HG03097 (cell line): ENCODE measurements at regions not wholly inside any gene's neighbourhood (a gene's known extent, or its start where the extent isn't known, plus 50 kb on each side); places are given as distances from the start of the nearest gene placed in this dataset.
"Not testable (repeated sequence)": the region's sequence is repeated elsewhere in the genome, so short reads cannot be mapped to it uniquely, and the experiment has no call there.

Source experiments
- ATAC-seq: cut with Tn5 transposase; IDR thresholded peaks from one replicate; pipeline ENCODE4 v1.9.1; 2021; ENCODE audit not compliant: unreplicated experiment, low FRiP score

DNA sequence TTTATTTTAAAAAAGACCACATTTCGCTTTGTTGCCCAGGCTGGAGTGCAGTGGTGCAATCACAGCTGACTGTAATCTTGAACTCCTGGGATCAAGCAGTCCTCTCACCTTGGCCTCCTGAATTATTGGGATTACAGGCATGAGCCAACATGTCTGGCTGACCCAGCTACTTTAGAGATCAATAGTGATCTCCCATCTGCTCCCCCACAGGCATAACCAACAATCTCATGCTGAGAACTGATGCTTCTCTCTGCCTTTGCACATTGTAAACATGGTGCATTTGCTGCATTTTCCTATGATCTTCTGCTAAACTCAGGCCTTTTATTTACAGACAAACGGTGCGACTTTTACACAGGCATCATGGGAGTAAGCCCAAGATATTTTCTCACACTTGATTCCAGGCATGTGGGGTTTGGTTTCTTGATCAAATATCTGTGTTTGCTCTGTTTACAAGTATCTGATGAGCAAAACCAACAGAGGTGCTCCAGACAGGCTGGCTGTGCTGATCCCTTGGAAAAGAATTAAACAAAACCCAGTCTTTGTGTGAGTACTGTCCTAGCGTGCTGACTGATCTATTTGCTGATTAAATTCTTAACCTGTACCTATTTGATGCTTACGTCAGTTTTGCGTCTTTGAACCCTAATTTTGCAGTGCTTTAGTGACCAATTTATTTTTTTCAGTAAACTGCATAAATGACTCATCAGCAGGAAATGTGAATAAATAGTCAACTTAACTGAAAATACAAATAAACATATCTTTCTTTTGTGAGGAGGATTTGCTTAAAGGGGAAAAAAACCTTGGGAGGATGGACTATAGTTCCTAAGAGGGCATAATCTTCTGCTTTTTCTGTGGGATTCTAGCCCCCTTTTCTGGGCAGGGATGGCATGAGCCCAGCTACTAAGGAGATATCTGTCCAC is 191.7 kb upstream of the NR3C1 start:
- no peak for ATAC-seq

GRCh38 chr5:143593723-143594122 is 190.2 kb upstream of the NR3C1 start:
- no peak for ATAC-seq

- peak; percentile 70 for ATAC-seq
These were observed 189.2 kb upstream of the NR3C1 start for GRCh38 chr5:143592648-143593047.

DNA sequence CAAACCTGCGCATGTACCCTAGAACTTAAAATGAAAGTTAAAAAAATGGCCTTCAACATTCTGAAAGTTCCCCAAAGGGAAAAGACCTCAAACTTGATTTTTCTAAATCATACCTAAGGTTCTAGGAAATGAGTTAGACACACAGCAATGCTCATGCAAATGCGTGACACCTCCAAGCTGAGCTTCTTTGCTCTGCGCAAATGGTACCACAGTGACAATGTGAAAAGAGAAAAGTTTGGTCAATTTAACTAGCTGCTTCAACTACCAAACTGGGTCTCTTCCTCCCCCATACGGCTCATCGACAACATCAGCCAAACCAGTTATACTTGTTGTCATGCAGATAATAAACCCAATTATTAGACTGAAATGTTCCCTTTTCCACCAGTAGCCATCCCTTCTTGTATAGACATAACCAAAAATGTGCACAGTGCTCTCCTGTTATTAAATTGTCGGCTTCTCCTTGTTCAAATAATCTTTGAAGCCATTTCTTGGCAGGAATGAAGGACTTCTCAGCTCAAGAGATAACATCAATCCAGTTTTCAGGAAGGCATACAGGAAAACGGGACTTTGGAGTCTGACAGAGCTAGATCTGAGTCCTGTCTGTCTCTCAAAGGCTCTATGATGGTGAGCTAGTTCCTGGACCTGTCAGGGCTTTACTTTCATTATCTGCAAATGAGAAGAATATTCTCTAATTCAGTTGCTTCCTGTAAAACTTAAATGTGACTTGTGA is 185.6 kb upstream of the NR3C1 start:
- no peak for ATAC-seq

GRCh38 chr5:143588121-143588520 is 184.6 kb upstream of the NR3C1 start:
- ATAC-seq = not testable (repeated sequence)

GRCh38 chr5:143586781-143587362 is 183.4 kb upstream of the NR3C1 start:
- no peak for ATAC-seq

DNA sequence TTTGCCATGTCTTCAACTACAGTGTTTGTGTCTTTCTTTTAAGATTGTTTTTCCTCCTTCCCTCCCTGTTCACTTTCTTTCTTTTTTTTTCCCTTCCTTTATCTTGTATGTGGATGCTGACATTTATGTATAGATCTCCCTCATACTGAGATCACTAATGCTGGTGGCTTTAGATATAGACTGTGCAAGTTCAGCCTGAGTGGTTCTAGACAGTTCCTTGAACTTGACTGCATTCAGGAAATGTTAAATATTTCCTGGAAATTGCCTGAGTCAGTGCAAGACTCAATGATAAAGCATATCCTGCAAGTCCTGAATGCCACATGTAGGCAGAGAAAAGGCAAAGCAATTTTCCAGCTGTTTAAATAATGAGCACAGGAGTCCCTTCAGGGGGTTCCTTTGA is 182.5 kb upstream of the NR3C1 start:
- no peak for ATAC-seq

DNA sequence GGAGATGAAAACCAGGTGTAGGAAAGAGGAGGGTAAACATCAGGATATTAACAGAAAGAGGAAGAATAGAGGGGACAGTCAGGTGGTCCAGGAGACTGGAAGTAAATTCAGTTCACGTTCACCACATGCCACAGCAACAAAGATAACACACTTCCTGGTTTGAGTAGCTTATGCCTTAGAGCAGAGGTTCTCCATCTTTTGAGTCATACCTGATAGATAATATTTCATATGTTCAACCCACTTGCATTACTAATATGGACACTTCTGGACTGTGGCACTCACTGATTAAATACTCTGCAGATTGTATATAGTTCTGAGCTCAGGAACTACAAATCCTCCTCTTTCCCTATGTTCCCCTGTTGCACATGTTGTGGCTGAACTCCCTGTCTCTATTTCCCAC is 179.9 kb upstream of the NR3C1 start:
- no peak for ATAC-seq

DNA sequence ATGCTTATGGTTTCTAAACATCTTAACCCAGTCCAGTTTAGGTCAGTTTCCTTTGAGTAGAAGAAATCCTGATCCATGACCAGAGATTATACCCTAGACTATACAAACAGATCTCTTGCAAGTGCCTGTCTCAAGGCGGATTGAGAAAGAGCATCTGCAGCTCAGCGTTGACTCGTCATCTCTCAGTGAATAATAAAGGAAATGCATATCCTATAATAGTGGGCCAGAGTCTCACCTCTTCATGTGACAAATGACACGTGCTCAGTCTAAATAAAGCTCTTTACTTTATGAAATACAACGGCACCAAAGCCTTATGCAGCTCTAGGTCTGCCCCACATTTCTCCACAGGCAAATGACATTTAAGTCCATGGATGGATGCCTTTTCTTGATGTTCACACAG is 179.4 kb upstream of the NR3C1 start:
- ATAC-seq = no peak

- ATAC-seq = no peak
These were observed 178.7 kb upstream of the NR3C1 start for GRCh38 chr5:143582176-143582575.

DNA sequence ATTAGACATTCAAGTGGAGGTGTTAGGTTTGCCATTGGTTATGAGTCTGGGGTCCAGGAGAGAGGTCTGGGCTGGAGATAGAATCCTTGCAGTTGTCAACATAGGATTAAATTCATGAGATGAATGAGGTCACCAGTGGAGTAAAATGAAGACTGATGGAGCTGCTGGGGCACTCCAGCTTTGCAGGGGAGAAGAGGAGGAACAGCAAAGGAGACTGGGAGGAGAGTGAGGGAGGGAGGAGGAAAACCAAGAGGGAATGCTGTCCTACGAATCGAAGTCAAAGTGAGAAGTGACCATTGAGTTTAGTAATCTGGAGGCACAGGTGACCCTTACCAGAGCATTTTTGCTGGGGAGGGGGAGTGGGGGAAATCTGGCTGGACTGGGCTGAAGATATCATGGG is 178.2 kb upstream of the NR3C1 start:
- no peak for ATAC-seq

DNA sequence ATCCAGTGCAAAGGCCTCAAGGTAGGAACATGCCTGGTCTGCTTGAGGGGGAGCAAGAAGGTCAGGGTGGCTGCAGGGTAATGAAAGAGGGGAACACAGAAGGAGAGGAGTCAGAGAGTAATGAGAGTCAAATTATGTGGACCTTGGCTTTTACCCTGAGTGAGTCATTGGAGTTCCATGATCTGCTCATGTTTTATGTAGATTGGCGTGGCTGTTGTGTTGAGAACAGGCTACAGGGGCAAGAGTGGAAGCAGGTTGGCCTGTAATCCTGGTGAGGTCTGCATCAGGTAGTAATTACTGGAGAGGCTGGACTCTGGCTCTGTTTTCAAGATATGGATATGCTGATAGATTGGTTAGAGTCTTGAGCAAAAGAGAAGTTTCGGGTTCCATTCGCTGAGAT is 177.7 kb upstream of the NR3C1 start:
- no peak for ATAC-seq

DNA sequence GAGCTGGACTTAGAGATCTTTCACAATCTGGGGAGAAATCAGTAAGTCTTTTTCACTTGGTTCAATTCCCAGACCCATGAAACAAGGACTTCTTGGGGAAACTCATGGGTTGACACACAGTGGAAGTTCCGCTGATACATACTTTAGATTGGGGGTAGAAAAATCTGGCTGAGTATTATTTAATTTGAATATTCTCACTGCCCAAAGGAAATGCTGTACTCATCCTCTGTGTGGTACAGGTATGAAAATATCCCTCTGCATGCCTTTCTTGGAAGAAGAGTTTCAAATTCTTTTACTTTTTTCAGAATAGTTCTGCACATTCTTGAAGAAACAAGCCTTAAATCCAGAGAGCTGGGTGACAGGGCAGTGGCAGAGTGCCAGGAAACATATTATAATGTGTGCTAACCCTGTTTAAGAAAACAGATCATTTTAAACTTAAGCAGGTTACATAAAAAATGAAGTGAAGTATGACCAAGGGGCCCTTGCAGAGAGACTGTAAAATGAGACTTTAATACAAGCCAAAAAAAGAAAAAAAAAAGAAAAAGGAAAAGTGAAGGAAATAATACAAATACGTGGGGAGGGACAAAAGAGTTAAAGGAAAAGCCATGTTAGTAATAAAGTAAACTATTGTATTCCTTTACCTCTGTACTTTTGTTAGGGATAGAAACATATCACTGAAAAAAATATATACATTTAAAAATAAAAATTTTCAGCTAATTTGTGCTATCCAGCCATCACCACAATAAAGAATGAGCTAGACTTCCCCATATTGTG is 173.4 kb upstream of the NR3C1 start:
- no peak for ATAC-seq

DNA sequence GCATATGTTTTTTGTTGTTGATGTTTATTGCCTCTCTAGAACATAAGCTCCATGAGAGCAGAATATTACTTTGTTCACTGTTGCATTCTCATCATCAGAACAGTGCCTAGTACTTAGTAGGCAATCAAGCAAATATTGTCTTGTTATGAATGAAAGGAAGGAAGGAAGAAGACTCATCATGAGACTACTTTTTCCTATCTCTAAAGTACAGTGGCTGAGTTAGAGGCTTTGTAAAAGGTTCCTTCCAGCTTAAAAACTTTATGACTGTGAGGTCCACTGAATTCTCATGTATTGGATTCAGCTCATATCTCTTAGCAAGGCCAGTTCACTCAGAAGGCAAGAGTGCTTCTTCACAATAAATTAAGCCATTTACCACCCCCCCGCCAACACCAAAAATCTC is 171.8 kb upstream of the NR3C1 start:
- no peak for ATAC-seq

GRCh38 chr5:143574236-143574635 is 170.8 kb upstream of the NR3C1 start:
- ATAC-seq = no peak

DNA sequence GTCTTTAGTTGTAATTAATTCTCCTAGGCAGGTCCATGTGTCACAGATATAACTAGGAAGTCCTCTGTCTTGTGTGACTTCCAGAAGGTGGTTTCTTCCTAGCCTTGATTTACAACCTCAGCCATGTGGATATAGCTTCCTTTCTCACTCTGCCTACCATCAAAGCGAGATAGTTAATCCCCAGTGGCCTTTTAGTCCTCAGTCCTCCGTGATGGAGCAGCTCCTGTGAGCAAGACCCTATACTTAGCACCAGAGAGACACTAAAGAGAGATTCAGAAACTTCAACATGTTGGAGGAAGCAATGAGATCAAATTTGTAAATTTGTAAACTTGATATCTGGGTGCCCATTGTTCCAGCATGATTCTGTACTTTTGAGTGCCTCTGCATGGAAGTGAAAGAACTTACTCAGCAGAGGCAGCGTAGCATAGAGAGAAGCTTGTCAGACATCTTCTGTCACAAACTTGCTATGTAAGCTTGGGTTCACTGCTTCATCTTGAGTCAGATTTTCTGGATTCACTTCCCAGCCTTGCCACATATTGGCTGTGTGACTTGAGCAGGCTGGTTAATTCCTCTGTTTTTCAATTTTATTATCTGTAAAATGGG is 170.2 kb upstream of the NR3C1 start:
- no peak for ATAC-seq

DNA sequence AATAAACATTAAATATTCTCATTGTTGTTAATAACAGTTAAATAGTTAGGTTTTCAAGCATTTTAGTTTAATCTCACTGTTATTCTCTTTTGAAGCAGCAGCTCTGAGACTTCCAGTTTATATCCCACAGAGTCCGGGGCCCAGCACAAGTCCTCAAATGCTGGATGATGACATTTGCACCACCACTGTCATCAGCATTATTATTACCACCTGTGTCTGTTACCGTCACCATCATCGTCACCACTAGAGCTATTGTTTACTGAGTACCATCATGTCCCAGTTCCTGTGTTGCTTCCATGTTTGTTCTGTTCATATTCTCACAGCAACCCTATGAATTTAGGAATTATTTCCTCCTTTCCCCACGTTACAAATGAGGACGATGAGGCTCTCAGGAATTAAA is 169.2 kb upstream of the NR3C1 start:
- no peak for ATAC-seq

DNA sequence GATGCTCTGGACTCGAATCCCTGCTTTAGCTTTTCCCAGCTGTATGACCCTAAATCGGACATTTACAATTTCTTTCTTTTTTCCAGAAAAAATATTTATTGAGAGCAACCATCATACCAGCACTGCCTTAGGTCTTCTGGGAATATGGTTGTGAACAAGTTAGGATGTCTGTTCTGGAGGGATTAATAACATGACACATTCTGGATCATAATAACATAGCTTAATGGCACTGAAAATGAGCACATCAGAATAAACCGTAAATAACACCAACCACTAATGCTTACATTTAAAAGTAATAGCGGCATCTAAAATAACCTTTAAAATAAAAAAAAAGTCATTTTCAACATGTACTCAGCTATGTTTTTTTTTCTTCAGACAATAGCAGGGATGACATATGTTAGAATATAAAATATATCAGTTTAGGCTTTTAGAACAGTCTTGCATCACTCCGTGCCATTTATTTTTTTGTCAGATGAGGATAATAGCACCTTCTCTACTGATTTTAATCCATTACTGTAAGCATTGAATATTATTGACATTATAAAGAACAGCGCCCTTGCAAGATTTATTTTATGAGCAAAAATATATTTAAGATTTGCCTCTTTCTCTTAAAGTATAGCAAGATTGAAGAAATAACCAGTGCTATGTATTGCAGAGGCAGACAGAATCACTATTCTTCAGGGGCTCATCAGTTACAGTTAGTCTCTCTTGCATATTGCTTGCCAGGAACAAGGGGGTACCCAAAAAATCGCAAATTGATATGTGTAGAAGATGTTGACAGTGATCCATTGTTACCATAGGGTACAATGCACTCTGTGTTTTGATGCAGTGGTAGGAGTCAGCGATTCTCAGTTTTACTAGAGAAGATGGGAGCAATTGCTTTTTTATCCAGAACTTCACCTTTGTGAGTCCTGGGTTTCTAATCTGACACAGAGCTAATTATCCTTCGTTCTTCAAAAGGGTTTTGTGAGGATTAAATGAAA is 168.4 kb upstream of the NR3C1 start:
- no peak for ATAC-seq

DNA sequence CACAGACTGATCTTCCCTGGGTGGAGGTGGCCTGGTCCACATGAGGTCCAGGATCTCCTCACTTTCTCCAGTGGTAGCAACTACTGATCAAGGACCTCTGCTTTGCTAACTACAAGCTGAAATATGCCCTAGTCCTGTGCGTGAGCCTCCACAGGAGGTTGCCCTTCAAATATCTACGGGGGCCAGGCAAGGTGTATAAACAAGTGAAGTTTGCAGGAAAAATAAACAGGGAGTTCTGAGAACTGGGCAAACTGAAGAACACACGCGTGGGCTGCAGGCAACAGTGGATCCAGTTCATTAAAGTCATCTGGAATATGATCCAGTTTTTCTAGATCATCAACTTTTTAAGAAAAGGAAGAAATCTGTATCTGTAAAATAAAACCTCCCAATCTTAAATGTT is 167.5 kb upstream of the NR3C1 start:
- no peak for ATAC-seq
